ENCODE measurements at regions not wholly inside any gene's neighbourhood (a gene's known extent, or its start where the extent isn't known, plus 50 kb on each side); places are given as distances from the start of the nearest gene placed in this dataset.
"Not testable (repeated sequence)": the region's sequence is repeated elsewhere in the genome, so short reads cannot be mapped to it uniquely, and the experiment has no call there.

DNA sequence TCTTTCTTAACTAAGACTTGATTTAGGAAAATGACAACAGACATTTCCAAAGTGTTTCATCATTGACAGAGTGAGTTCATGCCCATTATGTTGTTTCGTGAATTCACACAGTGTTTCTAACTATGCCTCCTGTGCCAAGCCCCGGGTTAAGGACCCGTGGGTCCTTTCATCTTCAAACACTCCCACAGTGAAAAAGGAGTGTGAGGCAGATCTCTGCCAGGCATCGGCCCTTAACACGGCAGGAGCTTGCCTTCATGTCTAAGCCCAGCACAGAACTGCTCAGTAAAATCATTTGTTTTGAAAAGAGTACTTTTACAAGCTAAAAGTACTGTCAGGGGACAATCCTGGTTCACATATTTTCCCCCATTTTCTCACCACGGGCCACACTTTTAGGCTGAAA is 80.0 kb upstream of the FOXB1 start:
- Histone ChIP-seq H3K4me3 (no peak overlapping the region), H3K4me1 (replicated peaks) (peaks cover 12% of the 10 kb centered on the region), H3K9me3 (replicated peaks) (no peaks in the 10 kb centered on the region), H3K27ac (no peak overlapping the region), H3K27me3 (replicated peaks) (no peaks in the 10 kb centered on the region), H3K36me3 (no peaks in the 10 kb centered on the region)
- no peak for DNase-seq (ENCODE audit: low read depth in 1 of 2, low spot score in 2 of 2)

DNA sequence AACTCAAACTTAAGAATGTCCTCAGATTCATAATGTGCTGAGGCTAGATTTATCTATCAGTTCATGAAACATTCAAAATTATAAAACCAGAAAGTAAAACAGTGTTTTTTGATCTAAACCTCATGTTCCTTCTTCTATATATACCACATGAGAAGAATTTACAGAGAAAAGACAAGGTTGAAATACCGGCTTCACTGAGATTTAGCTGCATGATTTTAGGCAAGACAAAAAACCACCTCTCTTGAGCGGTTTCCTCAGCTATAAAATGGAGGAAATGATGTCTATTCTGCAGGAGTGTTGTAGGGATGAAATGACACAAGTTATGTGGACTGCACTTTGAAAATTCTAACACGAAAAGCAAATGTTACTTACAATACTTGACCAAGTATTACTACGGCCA is 80.6 kb upstream of the FOXB1 start:
- Histone ChIP-seq H3K27ac (no peak overlapping the region), H3K27me3 (replicated peaks) (no peaks in the 10 kb centered on the region), H3K4me3 (no peak overlapping the region), H3K36me3 (no peaks in the 10 kb centered on the region), H3K4me1 (replicated peaks) (peaks cover 14% of the 10 kb centered on the region), H3K9me3 (replicated peaks) (no peaks in the 10 kb centered on the region)
- no peak for DNase-seq (ENCODE audit: low read depth in 1 of 2, low spot score in 2 of 2)

DNA sequence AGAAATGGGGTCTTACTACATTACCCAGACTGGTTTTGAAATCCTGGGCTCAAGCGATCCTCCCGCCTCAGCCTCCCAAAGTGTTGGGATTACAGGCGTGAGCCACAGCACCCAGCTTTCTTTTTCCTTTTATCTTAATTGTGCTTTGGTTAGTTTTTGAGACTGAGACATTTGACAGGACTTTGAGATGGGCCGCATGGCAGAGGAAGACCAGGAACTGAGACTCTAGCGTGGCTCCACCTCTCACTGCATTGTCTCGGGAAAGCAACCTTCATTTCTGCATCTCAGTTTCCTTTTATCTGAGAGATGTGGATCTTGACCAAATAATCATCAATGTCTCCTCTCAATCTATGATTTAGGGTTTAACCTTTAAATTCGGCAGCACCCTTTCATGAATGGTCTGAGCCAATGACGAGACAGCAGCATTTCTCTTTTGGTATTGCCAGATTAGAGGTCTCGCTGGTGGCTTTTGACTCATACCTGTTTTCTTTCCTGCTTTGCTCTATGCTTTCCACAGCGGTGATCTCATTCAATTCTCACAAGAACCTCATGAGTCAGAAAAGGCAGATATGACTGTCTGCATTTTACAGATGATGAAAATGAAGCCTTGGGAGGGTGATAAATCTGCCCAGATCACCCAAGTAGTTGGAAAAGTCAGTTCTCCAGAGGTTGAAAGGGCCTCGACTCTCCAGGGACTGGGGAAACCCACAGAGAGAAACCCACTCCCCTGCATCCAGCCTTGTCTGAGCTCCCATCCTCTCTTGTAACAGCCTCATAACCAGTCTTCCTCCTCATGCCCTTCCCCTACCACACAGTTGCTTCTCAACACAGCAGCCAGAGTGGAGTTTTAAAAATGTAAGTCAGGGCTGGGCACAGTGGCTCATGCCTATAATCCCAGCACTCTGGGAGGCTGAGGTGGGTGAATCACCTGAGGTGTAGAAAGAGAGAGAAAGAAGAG is 84.8 kb upstream of the FOXB1 start:
- no peak overlapping the region for H3K4me3 ChIP-seq
- peak overlapping the region; percentile 62 for H3K27ac ChIP-seq
- no peaks in the 10 kb centered on the region for H3K9me3 ChIP-seq (replicated peaks)
- no peaks in the 10 kb centered on the region for H3K27me3 ChIP-seq (replicated peaks)
- no peaks in the 10 kb centered on the region for H3K36me3 ChIP-seq
- peaks cover 14% of the 10 kb centered on the region for H3K4me1 ChIP-seq (replicated peaks)
- peak; percentile 56 to 79 for DNase-seq (ENCODE audit: low read depth in 1 of 2, low spot score in 2 of 2)

DNA sequence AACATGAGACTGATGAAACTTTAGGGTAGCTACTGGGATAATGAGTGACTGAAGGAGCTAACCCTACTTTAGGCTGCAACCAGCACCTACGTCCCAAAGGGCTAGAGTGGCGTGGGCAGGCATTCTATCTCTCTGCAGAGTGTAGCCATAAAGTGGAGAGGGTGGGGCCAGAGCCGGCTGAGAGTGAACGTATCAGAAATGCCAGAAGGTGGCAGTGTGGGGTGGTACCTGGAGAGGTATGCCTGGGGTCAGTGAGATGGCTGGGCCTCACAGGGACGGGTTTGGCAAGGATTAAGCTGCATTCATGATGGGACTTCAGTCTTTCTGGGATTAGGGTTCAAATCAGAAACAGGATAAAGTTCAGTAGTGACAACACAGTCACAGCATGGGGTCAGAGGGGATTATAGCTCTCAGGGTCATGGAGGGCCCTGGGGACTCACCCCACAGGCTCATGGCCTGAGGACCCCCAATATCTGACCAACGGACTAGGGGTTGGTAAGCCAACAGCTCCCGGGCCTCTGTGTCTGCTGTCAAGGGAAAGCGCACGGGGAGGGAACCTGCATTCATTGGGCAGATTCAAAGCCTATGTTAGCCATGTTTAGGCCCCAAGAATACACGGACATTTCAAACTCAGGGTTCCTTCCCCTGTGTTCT is 86.5 kb upstream of the FOXB1 start:
- Histone ChIP-seq H3K4me1 (replicated peaks) (peaks cover 14% of the 10 kb centered on the region), H3K9me3 (replicated peaks) (no peaks in the 10 kb centered on the region), H3K4me3 (no peak overlapping the region), H3K27ac (no peak overlapping the region), H3K27me3 (replicated peaks) (no peaks in the 10 kb centered on the region), H3K36me3 (no peaks in the 10 kb centered on the region)
- DNase-seq (ENCODE audit: low read depth in 1 of 2, low spot score in 2 of 2), result peak; percentile 39 to 75

DNA sequence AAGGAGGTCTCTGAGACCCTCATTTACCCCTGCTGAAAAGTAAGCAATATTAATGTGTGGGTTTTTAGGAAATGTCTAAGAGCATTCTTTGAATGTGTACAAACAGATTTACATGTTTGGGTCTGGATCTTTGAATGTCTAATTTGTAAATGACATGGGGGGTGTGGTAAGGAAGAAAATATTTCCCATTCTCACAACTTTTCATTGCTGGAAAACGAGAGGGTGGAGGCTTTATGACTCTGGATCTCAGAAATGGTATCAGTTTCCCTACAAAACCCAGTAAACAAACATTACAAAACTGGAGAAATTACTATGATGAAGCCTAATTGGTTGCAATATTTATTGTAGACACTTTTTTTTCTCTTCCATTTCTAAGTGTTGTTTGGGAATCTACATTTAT is 98.1 kb upstream of the FOXB1 start:
- DNase-seq (ENCODE audit: low read depth in 1 of 2, low spot score in 2 of 2), result no peak
- no peak overlapping the region for H3K4me3 ChIP-seq
- H3K4me1 ChIP-seq (replicated peaks), result peaks cover 6% of the 10 kb centered on the region
- no peak overlapping the region for H3K27ac ChIP-seq
- H3K9me3 ChIP-seq (replicated peaks), result no peaks in the 10 kb centered on the region
- no peaks in the 10 kb centered on the region for H3K36me3 ChIP-seq
- peaks cover 24% of the 10 kb centered on the region; the same call in 1 of the 2 replicates for H3K27me3 ChIP-seq (replicated peaks)

DNA sequence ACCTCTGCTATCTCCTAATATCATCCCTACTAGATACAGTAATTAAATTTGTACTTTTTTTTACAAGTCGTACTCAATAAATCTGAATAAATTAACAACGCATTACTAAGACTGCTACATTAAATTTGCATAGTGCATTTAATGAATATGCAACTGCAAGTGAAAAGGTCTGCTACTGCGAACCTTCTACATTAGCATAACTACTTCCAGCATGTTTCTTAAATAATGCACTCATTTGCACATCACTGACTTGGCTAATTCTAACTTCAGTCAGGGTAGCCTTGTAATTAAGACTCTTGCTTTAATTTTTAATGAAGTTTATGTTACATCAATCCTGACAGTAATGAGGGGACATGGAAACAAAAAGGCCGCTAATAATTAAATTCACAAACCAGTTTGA is 98.9 kb upstream of the FOXB1 start:
- no peaks in the 10 kb centered on the region for H3K9me3 ChIP-seq (replicated peaks)
- no peak for DNase-seq (ENCODE audit: low read depth in 1 of 2, low spot score in 2 of 2)
- H3K36me3 ChIP-seq, result no peaks in the 10 kb centered on the region
- no peak overlapping the region for H3K4me3 ChIP-seq
- no peak overlapping the region for H3K27ac ChIP-seq
- H3K4me1 ChIP-seq (replicated peaks), result peaks cover 6% of the 10 kb centered on the region
- peaks cover 22% of the 10 kb centered on the region; the same call in 1 of the 2 replicates for H3K27me3 ChIP-seq (replicated peaks)

DNA sequence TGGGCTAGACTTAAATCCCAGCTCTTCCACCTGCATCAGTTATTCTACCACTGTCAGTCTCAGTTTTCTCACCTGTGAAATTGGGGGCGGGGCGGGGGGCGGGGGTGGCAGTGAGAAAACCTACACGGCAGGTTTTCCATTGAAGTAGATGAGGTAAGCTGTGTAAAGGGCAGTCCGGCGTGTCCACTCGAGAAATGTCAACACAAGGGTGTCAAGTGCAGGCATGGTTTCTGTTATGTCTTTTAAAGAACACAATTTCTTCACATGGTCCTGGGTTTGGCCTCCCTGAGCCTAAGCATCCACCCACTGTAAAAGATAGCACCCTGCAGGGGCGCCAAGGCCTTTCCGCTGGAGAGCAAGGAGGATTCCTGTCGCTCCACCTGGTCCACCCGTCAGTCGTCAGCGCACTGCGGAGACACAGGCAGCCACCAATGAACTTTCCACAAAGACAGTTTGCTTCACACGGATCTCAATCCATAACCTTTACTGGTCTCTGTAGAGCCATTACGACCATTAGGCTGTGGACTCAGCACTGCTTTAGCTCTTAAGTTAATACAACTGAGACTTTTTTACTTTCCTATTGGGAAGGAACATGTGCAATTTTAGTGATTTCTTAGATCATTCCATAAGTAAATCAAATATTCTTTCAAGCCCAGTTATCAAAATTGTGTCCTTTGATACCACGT is 99.5 kb upstream of the FOXB1 start:
- Histone ChIP-seq H3K27me3 (replicated peaks) (peaks cover 20% of the 10 kb centered on the region; the same call in 1 of the 2 replicates), H3K9me3 (replicated peaks) (no peaks in the 10 kb centered on the region)

DNA sequence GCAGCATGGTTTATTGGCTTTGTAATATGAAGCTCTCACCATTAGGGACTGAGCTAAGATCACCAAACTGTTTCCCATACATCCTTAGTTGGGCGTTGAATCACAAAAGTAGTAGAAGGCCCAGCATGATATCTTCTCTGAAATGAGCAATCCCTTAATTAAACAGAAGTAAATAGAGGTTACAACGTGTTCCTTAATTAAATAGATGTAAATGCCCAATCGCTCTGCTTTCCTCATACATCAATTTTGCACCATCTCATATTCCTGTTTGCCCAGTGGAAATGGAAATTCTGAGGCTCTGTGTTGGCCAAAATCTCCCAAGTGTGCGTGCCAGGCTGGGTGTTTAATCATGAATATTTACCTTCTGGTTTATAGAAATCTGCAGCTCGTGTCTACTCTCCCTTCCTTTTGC is 107.4 kb upstream of the FOXB1 start:
- H3K27me3 ChIP-seq (replicated peaks), result peaks cover 11% of the 10 kb centered on the region; the same call in 1 of the 2 replicates
- DNase-seq (ENCODE audit: low read depth in 1 of 2, low spot score in 2 of 2), result no peak
- no peaks in the 10 kb centered on the region for H3K36me3 ChIP-seq

More for the DNA sequence above, 99.5 kb upstream of the FOXB1 start:
- Histone ChIP-seq H3K27ac (no peak overlapping the region), H3K36me3 (no peaks in the 10 kb centered on the region), H3K4me1 (replicated peaks) (peaks cover 6% of the 10 kb centered on the region), H3K4me3 (no peak overlapping the region)
- DNase-seq (ENCODE audit: low read depth in 1 of 2, low spot score in 2 of 2), result no peak

DNA sequence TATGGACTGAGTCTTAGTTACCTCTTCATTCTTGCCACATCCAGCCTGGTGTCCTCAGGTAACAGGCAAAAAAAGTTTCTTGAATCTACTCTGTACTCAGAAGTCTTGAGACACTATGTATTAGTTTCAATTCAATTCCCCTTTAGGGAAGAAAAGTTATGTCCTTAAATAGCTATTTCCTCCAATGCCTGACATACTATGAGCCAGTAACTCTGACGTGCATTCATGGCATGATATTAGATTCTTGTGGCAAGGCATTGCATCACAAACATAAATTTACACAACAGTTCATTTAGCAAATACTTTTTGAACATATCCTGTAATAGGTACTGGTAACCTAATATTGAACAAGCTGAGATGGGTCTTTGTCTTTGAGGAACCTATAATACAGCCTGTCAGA is 109.3 kb upstream of the FOXB1 start:
- H3K36me3 ChIP-seq, result no peaks in the 10 kb centered on the region
- H3K4me3 ChIP-seq, result no peak overlapping the region
- no peaks in the 10 kb centered on the region for H3K4me1 ChIP-seq (replicated peaks)
- no peak overlapping the region for H3K27ac ChIP-seq
- peaks cover 11% of the 10 kb centered on the region; the same call in 1 of the 2 replicates for H3K27me3 ChIP-seq (replicated peaks)
- H3K9me3 ChIP-seq (replicated peaks), result no peaks in the 10 kb centered on the region; the same call in 1 of the 2 replicates
- no peak for DNase-seq (ENCODE audit: low read depth in 1 of 2, low spot score in 2 of 2)

More for the DNA sequence above, 107.4 kb upstream of the FOXB1 start:
- Histone ChIP-seq H3K4me1 (replicated peaks) (no peaks in the 10 kb centered on the region), H3K27ac (no peak overlapping the region), H3K9me3 (replicated peaks) (no peaks in the 10 kb centered on the region; the same call in 1 of the 2 replicates), H3K4me3 (no peak overlapping the region)

DNA sequence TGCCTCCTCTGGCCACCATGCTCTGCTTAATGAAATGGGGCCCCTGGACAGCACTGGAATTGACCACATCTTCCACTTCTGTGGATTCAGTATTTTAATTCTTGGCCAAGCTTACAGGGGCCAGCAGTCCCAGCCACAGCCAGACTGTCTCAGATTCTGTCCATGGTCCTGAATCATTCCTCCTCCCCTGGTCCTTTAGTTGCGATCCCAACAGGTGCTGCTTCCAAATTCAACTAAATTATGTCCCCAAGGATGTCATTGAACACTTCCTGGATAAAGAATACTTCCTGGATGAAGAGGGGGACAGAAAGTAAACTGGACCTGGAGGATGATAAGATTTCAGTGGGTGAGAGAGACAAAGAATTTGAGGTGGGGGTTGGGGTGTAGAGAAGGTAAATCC is 111.1 kb upstream of the FOXB1 start:
- Histone ChIP-seq H3K36me3 (no peaks in the 10 kb centered on the region), H3K9me3 (replicated peaks) (no peaks in the 10 kb centered on the region; the same call in 1 of the 2 replicates), H3K27ac (no peak overlapping the region), H3K4me1 (replicated peaks) (no peaks in the 10 kb centered on the region), H3K4me3 (no peak overlapping the region), H3K27me3 (replicated peaks) (no peaks in the 10 kb centered on the region)
- DNase-seq (ENCODE audit: low read depth in 1 of 2, low spot score in 2 of 2), result no peak

DNA sequence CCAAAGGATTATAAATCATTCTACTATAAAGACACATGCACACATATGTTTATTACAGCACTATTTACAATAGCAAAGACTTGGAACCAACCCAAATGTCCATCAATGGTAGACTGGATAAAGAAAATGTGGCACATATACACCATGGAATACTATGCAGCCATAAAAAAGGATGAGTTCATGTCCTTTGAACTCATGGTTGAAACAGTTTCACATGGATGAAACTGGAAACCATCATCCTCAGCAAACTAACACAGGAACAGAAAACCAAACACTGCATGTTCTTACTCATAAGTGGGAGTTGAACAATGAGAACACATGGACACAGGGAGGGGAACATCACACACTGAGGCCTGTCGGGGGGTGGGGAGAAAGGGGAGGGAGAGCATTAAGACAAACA is 116.2 kb upstream of the FOXB1 start:
- not testable (repeated sequence) for H3K27ac ChIP-seq; H3K4me3 ChIP-seq; H3K9me3 ChIP-seq (replicated peaks); DNase-seq (ENCODE audit: low read depth in 1 of 2, low spot score in 2 of 2); H3K36me3 ChIP-seq; H3K27me3 ChIP-seq (replicated peaks)
- H3K4me1 ChIP-seq (replicated peaks), result peaks cover 12% of the 10 kb centered on the region

DNA sequence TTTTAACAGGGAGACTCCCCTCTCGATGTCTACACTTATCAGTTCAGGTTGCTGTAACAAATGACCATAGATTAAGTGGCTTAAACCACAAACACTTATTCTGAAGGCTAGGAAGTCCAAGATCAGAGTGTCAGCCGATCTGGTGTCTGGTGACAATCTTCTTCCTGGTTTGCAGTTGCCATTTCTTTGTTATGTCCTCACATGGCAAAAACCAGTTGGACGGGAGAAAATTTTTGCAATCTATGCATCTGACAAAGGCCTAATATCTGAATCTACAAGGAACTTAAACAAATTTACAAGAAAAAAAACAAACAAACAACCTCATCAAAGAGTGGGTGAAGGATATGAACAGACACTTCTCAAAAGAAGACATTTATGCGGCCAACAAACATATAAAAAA is 116.9 kb upstream of the FOXB1 start:
- no peak for DNase-seq (ENCODE audit: low read depth in 1 of 2, low spot score in 2 of 2)
- H3K9me3 ChIP-seq (replicated peaks), result no peaks in the 10 kb centered on the region; the same call in 1 of the 2 replicates
- peaks cover 12% of the 10 kb centered on the region for H3K4me1 ChIP-seq (replicated peaks)
- no peak overlapping the region for H3K4me3 ChIP-seq
- H3K27ac ChIP-seq, result no peak overlapping the region
- no peaks in the 10 kb centered on the region for H3K27me3 ChIP-seq (replicated peaks)
- no peaks in the 10 kb centered on the region for H3K36me3 ChIP-seq

DNA sequence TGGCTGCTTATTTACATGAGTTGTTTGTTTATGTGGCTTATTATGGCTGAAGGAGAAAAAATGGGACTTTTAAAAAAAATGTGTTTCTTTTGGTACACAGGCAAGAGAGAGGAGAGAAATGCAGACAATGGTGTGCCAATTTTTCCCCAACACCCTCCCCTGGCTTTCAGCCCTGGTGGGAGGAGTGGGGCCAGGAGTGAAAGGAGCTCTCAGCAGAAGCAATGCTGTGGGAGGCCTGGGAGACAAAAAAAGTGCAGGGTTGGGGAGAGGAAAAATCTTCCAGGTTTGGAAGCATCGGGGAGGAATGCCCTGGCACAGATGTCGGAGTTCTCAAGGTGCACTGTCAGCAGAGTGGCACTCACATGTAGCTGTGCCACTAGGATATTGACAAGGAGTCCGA is 117.7 kb upstream of the FOXB1 start:
- DNase-seq (ENCODE audit: low read depth in 1 of 2, low spot score in 2 of 2), result no peak
- Histone ChIP-seq H3K27ac (no peak overlapping the region), H3K27me3 (replicated peaks) (no peaks in the 10 kb centered on the region), H3K9me3 (replicated peaks) (no peaks in the 10 kb centered on the region; the same call in 1 of the 2 replicates), H3K4me1 (replicated peaks) (peaks cover 12% of the 10 kb centered on the region), H3K36me3 (no peaks in the 10 kb centered on the region), H3K4me3 (no peak overlapping the region)

All from SJSA1 (cell line).